ENCODE measurements at regions not wholly inside any gene's neighbourhood (a gene's known extent, or its start where the extent isn't known, plus 50 kb on each side); places are given as distances from the start of the nearest gene placed in this dataset.
"Not testable (repeated sequence)": the region's sequence is repeated elsewhere in the genome, so short reads cannot be mapped to it uniquely, and the experiment has no call there.

- DNase-seq: peak; percentile 98
Measured at GRCh38 chr12:118537481-118537917, 161.1 kb downstream of the SUDS3 start.

DNA sequence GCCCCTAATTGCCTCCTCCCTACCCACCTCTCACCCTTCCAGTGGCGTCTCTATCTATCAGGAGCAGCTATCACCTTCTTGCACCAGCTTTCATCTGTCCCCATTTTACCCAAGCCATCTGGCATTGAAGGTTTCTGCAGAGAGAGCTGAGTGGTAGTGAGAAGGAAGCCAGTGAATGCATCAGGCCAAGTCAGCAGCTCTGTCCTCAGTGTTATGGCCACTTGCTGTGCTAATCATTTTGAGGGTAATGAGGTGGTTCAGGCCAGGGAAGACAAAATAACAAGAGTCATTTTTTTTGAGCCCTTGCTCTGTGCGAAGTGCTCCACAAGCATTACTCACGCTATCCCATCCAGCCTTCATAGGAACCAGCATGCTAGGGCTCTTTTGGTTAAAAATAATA lies 164.7 kb downstream of the SUDS3 start:
- no peak for DNase-seq

- no peak for DNase-seq
Measured at GRCh38 chr12:118541934-118542333, 165.6 kb downstream of the SUDS3 start.

GRCh38 chr12:118543651-118544050 lies 167.3 kb downstream of the SUDS3 start:
- DNase-seq: no peak

DNA sequence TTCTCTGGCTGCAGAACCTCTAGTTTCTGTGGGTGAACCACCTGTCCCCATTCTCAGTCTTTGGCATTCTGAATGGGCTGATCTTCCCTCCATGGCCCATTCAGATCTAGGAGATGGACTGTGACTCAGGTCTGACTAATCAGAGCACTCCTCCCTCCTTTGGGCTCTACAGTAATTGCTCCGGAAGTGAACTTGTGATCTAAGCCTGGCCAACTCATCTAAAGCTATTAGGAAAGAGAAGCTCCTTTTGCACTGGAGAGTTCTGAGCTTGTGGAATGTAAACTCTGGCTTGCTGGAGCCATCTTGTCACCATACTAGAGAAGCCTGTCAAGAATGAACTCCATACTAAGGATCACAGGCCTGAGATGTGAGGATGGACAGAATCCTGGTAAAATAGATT lies 168.2 kb downstream of the SUDS3 start:
- DNase-seq: no peak

DNA sequence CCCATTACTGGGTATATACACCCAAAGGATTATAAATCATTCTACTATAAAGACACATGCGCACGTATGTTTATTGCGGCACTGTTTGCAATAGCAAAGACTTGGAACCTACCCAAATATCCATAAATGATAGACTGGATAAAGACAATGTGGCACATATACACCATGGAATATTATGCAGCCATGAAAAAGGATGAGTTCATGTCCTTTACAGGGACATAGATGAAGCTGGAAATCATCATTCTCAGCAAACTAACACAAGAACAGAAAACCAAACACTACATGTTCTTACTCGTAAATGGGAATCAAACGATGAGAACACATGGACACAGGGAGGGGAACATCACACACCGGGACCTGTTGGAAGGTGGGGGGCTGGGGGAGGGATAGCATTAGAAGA lies 171.3 kb downstream of the SUDS3 start:
- DNase-seq: not testable (repeated sequence)

DNA sequence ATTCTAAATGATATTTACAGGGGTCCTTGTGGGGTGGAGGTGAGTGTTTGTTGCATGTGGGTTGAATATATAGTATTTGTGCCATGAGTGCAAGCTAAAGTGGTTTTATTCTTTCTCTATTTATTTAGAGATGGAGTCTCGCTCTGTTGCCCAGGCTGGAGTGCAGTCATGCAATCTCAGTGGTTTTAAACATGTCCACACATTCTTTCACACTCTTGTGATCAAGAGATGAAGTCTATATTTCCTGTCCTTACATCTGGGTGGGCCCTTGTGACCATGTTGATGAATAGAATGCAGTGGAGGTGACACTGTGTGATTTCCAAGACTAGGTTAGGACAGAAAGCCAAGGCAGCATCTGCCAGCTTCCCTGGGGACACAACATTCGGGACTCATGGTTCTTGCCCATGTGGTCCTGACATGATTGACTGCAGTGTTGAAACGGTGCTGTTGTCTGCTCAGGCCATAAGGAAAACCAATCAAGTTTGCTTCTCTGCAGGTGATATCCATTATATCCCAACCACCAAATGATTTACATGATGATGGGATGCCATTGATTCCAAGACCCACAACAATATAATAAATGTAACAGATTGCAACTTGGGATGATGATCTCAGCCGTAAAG lies 172.6 kb downstream of the SUDS3 start:
- DNase-seq: no peak

DNA sequence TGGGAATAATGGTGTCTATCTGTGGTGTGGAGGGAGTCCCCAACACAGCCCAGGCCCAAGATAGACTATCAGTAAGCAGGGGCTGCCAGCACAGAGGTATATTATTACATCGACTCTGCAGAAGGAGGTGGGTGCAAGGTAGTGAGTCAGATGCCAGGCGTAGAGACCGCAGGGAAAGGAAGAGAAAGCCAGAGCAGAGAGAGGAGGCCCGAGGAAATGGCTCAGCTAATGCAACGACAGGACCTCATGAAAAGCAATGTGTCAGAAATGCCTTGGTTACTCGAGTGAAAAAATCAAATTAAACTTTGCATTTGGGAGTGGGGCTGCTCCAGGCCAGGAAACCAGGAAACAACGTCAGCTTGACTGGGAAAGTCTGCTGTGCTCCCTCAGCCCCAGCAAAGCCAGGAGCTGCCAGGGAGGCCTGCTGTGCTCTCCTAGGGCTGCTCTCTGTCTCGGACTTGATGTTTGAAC lies 173.2 kb downstream of the SUDS3 start:
- DNase-seq: no peak

GRCh38 chr12:118553856-118554504 lies 177.6 kb downstream of the SUDS3 start:
- DNase-seq: no peak

GRCh38 chr12:118558941-118559340 lies 182.6 kb downstream of the SUDS3 start:
- DNase-seq: no peak

DNA sequence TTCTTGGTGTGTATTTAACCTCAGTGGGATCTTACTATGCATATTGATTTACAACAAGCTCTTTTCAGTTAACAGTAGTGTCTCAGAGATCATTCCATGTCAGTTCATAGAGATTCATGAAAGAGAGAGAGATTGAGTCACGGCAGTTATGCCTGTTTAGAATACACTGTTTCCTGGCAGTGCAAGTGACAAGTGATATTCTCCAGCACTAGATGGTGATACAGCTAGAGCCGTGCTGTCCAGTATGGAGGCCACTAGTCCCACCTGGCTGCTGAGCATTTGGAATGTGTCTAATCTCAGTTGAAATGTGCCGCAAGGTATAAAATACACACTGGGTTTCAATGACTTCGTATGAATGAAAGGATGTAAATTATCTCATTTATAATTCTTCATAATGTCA lies 184.4 kb downstream of the SUDS3 start:
- DNase-seq: no peak

- DNase-seq: no peak
Measured at GRCh38 chr12:118571730-118572129, 195.4 kb downstream of the SUDS3 start.

GRCh38 chr12:118574288-118574687 lies 197.9 kb downstream of the SUDS3 start:
- no peak for DNase-seq

DNA sequence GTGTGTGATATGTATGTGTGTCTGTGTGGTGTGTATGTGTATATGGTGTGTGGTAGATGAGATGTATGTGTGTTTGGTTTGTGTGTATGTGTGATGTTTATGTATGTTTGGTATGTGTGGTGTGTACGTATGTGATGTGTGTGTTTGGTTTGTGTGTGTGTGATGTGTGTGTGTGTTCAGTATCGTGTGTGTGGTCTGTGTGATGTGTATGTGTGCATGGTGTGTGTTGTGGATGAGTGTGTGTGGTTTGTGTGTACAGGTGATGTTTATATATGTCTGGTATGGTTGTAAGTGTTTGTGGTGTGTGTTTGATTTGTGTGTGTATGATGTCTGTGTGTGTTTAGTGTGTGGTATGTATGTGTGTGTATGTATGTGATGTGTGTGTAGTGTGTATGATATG lies 199.4 kb downstream of the SUDS3 start:
- DNase-seq: no peak

DNA sequence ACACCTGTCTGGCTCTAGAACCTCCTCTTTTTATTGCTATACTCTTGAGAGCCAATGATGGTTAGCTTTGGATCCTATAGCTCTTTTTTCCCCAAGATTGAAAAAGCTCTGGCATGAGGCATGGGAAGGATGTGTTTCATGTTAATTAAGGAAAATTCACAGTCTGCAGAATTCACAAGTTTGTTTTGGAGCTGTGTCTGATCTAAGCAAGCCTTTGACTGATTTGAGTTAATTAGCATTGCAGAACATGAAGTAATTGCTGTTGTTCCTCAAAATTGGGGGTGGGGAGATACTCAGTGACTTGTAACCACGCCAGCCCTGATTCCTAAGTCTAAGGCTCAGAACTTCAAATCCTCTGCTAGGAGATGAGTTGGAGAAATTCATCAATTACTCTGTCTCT lies 205.0 kb downstream of the SUDS3 start:
- no peak for DNase-seq

- DNase-seq: no peak
Measured at GRCh38 chr12:118582863-118583262, 206.5 kb downstream of the SUDS3 start.

GRCh38 chr12:118586433-118586832 lies 210.1 kb downstream of the SUDS3 start:
- DNase-seq: no peak

GRCh38 chr12:118589162-118589561 lies 212.8 kb downstream of the SUDS3 start:
- DNase-seq: no peak

GRCh38 chr12:118590406-118591150 lies 214.2 kb downstream of the SUDS3 start:
- no peak for DNase-seq

- DNase-seq: no peak
Measured at GRCh38 chr12:118603610-118604361, 227.4 kb downstream of the SUDS3 start.

DNA sequence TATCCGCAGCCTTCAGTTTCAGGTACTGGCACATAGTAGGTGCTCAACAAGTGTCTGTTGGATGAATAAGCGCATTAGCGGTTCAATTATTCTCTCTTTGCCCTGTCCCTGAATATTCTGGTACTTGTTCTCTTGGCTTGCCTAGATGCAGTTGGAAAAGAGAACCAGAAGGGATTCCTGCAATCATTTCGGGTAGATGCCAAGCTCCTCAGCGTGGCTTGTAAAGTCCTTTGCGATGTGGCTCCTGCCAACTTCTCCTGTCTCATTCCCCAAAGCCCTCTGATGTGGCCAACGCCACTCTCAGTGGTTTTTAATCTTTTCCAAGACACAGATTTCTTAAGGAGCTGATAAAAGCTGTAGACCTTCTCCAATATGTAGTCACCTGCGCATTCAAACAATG lies 230.3 kb downstream of the SUDS3 start:
- no peak for DNase-seq

DNA sequence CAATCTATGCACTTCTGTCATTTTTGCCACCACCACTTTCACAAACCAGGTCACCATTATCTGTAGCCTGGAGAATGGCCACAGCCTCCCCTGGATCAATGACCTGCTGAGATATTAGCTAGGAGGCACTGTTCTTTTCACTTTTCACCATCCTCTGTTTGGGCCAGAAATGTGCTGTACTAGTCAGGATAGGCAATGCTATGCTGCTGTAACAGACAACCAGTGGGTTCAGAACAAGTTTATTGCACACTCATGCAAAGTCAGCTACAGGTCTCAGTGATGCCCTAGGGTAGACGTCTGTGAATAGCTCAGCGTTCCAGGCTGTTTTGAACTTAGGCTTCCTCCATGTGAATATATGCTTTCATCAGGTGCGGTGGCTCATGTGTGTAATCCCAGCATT lies 231.5 kb downstream of the SUDS3 start:
- no peak for DNase-seq

DNA sequence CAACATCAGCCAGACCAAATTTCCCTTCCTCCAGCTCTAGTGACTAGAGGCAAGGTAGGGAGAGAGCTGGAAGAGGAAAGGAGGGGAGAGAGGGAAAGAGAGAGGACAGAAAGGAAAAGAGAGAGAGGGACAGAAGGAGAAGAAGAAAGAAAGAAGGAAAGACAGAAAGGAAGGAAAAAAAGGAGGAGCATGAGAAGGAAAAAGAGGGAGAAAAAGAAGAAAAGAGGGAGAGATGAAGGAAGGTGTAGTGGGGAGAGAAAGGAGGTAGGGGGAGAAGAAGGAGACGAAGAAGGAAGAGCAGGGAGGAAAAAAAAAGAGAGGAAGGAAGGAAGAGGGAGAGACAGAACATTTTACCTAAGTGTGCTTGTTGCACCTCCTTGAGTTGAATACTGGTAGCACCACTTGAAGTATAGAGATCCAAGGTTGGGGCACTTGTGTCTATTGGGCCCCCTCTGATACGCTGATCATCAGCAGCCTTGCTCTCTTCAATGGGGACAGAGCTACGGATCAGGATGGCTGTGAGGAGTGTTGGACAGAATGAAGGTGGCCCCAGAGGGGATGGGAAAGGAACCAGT lies 232.5 kb downstream of the SUDS3 start:
- DNase-seq: no peak

Data from NCI-H187 treated with DMSO at 0.1 percent for 48 hours (cell line).